Stimulated activated CD4-positive, alpha-beta T cell treated with anti-CD3 and anti-CD28 coated beads, Interleukin-15, amount 100 ng/mL, for 24 hours (primary cell): ENCODE measurements at regions not wholly inside any gene's neighbourhood (a gene's known extent, or its start where the extent isn't known, plus 50 kb on each side); places are given as distances from the start of the nearest gene placed in this dataset.
"Not testable (repeated sequence)": the region's sequence is repeated elsewhere in the genome, so short reads cannot be mapped to it uniquely, and the experiment has no call there.

Experiments used
- DNase-seq: peaks from one replicate; pipeline ENCODE4 v3.0.0-alpha.2; 2020

DNA sequence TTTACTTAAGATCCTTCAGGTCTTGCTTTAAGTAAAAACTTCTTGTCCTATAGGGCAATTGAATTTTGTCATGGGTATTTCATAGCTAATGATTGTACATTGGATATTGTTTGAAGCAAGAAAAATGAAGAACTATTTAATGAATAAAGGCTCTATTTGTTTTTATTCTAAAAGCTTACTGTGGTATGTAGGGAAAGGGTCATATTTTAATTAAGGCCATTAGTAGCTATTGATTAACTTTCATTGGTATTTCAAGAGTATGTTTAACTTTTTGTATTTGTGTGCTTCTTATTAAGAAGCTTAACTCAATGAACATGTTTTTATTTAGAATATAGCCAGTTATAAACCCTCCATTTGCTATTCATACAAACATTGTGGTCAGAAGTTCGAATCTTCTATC, 1951.8 kb upstream of the ADGRL3 start:
- no peak for DNase-seq

DNA sequence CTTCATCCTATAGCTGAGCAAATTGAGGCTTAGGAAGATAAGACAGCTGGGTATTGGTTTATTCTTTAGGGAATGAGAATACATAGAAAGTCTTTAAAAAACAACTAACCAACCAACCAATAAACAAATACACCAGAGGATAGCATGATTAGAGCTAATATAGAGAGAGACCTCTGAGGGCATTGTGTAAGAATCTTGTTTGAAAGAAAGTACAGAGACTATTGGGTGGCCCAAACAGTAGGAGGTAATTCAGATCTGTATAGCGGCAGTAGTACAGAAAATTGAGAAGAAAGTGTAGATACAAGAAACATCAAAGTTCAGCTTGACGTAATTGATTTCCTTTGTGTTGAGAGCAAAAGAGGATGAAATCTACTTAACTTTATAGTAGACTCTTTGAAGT, 1951.0 kb upstream of the ADGRL3 start:
- no peak for DNase-seq

DNA sequence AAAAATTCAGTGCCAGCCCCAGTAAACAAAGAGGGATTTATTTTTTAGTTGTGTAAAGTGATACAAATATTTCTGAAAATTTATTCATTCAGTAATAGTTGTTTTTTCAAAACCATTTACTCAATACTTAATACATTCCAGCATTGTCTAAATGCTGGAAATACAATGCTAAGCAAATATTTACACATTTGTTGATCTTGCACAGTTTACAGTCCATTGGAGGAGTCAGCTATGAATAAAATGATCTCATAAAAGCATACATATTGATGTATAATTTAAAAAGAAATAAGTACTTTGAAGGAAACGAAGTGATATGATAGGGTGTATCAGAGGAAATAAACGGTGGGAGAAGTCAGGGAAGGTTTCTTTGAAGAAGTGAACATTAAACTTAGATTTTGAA, 1942.1 kb upstream of the ADGRL3 start:
- DNase-seq = no peak

DNA sequence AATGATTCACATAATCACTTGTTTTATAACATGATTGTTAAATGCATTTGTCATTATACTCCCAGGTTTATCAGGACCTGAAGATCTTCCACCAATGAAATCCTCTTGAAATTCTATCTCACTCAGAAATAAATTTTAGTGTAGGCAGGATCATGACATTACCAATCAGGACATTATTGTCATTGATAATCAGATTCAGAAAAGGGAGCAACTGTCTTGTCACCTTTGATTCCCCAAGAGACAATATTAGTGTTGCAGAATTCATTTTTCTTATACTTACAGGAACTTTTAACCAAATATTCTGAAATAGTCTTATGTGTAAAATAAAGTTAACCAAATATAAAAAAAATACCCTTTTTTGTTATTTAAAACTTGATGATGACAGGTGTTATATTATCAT, 1892.5 kb upstream of the ADGRL3 start:
- DNase-seq = no peak

DNA sequence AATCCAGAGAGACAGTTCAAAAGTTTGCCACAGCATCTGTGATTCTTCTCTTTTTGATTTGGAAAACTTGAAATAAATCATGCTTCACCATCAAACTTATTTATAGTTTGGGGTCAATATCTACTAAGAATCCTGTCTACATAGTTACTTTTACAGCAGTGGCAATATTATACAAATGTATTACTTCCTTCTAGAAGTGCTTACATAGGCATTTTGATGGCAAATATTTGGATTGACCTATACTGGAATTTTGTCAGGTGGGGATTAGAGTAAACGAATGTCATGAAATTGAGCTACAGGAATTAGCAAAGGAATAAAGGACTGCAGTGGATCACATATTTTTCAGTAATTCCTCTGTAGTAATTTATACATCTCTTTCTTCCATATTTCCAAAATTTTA, 1885.5 kb upstream of the ADGRL3 start:
- DNase-seq = no peak

DNA sequence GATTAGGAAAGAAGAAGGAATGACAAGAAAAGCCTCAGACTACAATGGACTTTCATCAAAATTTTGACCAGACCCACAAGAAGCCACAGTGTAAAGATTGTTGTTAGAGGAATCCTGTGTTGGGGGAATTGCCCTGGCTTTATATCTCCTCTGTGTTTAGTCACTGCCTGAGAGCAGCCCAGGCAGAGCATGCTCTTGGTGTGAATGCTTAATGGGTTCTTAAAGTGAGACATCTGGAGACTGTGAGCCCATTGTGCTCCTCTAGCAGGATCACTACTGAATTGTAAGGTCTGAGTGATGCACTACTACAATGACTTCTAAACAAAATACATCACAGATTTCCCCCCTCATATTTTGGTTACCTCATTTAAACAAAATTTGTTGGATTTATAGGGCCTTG, 1860.5 kb upstream of the ADGRL3 start:
- no peak for DNase-seq

DNA sequence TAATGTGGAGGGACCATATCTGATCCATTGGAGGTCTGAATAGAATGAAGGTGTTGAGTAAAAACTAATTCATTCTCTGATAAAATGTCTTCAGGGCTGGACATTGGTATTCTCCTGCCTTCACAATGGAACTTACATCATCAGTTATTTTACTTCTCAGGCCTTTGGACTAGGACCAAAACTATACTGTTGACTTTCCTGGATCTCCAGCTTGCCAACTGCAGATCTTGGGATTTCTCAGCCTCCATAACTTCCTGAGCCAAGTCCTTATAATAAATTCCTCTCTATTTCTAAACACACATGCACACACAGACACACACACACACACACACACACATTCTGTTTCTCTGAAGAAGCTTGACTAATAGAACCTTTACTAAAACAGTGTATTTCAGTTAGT, 1858.6 kb upstream of the ADGRL3 start:
- no peak for DNase-seq

DNA sequence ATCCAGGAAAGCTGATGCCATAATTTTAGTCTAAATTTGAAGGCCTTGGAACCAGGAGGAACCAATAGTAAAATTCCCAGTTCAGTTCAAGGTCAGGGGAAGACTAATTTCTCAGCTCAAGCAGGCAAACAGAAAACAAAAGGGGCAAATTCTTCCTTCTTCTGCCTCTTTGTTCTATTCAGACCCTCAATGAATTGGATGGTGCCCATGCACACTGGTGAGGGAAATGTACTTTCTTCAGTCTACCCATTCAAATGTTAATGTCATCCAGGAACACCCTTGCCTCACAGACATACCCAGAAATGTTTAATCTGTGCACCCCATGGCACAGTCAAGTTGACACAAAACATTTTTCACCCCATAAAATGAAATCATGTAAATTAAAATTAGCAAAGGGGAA, 1851.2 kb upstream of the ADGRL3 start:
- no peak for DNase-seq

DNA sequence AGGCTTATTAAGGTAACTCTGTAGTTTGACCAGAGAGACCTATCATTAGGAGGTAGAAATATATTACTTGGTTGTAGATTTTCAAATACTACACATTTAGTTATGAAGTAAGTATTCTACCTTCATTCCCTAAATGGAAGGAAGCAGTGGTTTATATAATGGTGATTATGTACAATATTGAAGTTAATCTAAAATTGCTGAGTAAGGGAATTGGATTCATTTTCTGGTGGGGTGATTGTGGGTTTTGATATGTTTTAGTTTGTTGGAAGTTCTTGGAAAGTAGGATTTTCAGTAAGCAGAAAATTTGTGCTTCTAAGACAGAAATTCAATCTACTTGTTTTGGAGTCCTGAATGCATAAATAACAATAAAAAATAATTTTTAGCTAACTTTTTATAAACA, 1830.9 kb upstream of the ADGRL3 start:
- no peak for DNase-seq

DNA sequence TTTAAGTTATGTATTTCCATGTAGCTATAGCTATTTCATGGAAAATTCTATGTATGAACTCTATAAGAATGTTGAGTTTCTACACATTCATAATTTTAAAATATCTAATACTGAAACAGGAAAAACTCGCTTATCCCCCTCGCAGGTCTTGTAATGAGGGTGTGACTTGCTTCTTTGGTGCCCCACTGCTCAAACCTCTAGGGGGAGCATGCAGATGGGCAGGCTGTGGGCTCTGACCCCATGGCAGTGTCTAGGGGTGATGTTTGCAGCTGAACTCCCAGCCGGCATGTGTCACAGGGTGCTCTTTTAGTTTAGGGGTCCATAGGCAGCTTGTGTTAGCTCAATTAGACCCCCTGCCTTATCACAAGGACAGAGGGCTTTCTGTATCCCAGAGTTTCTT, 1825.7 kb upstream of the ADGRL3 start:
- DNase-seq = no peak

DNA sequence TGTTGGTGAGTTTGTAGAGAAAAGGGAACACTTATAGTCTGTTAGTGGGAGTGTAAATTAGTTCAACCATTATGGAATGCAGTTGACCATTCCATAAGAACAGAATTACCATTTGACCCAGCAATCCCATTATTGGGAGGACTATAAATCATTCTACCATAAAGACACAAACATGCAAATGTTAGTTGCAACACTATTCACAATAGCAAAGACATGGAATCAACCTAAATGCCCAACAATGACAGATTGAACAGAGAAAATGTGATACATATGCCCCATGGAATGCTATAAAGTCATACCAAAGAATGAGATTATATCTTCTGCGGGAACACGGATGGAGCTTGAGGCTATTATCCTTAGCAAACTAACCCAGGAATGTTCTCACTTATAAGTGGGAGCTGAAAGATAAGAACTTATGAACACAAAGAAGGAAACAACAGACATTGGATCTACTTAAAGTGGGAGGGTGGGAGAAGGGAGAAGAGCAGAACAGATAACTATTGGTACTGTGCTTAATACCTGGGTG, 1819.2 kb upstream of the ADGRL3 start:
- no peak for DNase-seq

DNA sequence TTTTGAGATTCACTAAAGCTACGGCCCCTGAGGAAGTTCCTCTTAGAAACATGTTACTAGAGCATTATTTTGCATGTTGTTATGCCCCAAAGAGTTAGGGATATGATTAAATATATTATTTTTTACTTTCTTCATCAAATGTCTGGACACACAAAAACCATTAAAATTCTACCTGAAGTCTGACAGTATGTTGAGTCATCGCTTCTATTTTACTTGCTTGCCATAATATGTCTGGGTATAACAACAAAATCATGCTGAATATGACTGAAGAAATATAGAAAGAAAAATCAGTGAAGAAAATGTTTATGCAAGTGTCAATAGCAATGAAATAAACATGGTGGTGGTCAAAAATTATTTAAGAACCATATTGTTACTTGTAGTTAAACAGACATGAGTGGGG, 1818.5 kb upstream of the ADGRL3 start:
- no peak for DNase-seq

DNA sequence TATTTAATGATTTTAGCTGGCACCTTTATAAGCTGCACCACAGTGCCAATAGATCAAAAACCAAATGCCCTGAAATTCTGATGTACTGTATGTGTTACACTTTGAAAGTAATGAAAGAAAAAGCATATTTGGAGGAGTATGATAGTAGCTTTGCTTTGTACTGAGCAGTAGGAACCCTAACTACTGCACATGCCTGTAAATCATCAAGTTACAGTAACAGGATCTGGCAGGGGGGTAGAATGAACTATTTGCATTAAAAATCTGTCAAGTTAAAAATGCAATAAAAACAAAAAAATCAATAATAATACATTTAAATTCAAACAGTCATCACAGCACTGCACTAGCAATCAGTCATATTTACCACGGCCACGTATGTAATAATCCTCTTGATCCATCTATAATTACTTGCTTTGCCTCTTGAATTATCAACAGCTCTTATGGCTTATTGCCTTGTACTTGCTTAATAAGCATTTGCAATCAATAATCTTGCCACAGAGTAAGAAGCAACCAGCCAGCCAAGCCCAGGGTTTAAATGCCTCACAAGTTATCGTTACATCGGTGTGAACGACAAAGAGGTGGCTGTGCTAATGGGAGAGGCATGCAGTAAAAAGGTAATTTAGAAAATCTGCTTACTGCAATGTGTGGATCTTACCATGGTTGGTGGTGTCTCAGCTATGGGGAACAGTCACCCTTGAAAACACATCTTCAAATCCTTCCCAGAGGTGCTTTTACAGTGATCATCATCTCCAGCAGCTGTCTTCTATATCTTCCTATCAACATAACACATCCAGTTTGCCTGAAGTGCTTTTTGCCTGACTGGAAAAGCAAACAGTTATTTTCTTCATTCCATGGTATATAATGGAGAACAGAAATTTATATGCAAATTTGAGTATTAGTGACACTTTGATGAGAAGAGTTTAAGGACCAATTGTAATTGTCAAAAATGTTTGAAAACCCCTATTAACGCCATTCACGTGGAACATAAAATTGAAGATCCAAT, 1812.1 kb upstream of the ADGRL3 start:
- no peak for DNase-seq

DNA sequence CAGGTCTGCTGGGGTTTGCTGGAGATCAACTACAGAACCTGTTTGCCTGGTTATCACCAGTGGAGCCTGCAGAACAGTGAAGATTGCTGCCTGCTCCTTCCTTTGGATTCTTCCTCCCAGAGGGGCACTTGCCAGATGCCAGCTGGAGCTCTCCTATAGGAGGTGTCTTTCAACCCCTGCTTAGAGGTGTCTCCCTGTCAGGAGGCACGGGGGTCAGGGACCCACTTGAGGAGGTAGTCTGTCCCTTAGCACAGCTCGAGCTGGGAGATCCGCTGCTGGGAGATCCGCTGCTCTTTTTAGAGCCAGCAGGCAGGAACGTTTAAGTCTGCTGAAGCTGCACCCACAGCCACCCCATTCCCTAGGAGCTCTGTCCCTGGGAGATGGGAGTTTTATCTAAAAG, 1806.3 kb upstream of the ADGRL3 start:
- no peak for DNase-seq

DNA sequence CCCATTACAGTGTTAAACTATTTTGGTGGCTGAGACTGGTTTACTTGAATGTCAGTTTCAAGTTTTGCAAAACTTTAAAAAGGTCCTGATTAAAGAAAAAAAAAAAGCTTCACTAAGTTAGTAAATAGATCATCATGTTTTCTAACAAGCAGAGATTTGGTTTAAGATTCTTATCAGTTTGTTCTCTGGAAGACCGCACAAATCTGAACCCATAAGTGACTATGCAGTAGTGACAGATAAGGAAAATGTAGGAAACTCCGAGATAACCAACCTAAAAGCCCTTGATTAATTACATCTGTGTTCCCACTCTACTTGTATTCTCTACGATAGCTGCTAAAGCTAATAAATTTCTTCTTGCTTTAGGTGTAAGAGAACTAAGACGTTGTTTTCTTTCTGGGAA, 1799.8 kb upstream of the ADGRL3 start:
- DNase-seq = no peak

DNA sequence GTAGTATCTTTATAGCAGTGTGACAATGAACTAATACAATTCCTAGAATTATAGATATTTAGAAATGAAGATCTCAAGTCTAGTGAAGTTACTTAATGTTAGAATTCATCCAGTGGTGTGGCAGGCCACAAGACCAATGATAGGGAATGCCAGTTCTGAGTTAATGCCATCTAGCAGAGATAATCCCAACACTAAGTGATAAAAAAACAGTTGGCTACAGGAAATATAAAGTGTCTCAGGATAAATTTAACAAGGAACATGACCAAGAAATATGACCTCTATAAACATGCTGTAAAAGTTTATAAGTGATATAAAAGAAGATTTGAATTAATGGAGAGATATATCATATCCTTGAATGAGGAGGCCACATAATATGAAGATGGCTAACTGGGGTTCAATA, 1790.5 kb upstream of the ADGRL3 start:
- DNase-seq = no peak

DNA sequence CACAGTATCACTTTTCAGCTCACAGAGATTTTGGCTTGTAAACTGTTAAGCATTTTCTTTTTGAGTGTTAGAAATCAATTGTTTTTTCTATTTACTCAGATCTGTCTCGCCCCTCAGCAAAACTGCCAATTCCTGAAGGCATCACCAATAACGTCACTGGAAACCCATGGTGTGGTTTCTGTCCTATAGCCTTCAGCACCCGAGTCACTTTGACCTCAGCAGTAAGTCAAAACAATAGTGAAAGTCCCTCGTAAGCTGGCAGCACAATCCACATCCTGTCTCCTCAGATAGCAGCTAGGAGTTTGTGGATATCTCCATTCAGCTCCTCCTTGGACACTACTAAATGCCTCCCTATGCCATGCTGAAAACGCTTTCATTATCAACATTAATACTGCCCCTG, 1787.4 kb upstream of the ADGRL3 start:
- DNase-seq = no peak

DNA sequence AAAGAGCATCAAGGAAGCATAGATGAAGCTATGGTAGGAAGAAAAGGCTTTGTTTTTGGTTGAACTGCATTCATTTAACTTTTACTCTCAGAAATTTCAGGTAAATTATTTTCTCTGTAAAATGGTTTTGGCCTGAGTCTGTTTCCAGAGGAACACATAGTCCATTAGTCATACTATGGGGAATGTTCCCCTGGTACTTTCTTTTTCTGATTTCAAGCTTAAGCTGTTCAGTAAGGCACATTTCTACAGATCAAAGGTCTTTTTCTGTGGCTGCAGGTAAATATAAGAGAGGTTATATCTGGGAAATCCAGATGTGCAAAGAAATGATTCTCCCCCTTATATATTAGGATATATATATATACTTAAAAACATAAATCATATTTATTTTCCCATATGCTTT, 1744.4 kb upstream of the ADGRL3 start:
- DNase-seq = no peak

DNA sequence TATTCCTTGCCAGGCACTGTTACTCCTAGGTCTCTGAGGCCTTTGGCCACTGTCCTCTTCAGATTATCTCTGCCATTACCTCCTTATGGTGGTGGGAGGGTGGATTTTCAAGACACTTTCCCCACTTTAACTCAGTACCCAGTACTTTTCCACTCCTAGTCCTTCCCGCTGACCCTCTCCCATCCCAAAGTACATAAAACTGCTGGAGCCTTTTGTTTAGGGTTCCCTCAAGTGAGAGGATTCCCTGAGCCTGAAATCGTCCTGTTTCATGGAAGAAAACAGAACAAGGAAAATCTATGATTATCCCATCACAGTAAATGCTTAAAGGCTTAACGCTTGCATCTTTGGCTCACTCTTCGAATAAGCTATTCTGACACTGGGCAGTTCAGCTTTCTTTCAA, 1742.5 kb upstream of the ADGRL3 start:
- DNase-seq = no peak

DNA sequence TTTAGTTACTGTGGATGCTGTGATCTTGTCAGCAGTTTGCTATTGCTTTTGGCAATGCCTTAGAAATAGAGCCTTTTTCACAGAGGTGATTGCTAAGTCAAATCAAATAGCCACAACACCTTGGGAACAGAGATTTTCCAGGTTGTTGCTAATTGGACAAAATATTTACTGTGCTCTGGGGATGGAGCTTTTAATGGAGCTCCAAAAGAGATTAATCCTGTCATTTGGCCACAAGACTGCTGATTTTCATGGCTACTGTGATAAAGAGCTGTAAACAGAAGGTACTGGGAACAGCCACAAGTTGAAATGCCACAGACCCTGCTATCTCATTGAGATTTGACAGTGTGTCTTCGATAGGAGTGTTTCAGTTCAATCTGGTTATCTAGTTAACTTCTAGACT, 1715.2 kb upstream of the ADGRL3 start:
- DNase-seq = no peak

DNA sequence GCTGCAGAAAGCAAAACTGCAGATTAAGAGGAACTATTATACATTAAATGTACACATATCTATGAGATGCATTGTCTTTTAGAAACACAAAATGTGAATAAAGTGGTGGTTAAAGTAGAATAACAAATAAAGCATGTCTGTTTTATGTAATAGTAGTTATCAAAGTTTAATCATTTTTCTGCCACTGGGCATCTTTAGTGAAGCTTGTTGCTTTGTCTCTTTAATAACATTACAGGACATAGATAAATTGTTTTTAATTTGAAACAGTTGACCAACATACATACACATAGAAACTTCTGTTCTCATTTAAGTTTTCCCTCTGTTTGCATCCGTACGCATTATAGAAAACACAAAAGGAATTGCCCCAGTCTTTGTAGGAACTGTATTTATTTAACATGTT, 1700.0 kb upstream of the ADGRL3 start:
- no peak for DNase-seq

DNA sequence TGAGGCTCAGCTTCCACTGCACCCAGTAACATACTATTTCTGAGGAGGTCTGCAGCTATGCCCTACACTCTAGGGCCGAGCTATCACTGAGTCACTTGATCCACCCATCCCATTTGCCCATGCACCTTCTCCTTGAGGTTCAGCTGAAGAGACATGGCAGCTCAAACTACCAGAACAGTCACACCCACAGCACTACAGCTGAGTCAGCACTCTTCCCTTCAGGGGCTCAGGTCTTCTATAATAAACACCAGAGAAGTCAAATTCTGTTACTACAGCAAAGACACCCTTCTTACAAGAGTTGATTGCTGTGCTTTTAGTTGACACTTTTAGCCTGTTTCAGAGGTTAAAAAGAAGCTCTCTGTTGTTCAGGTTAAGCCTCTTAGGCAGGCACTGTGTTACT, 1696.4 kb upstream of the ADGRL3 start:
- DNase-seq = no peak

DNA sequence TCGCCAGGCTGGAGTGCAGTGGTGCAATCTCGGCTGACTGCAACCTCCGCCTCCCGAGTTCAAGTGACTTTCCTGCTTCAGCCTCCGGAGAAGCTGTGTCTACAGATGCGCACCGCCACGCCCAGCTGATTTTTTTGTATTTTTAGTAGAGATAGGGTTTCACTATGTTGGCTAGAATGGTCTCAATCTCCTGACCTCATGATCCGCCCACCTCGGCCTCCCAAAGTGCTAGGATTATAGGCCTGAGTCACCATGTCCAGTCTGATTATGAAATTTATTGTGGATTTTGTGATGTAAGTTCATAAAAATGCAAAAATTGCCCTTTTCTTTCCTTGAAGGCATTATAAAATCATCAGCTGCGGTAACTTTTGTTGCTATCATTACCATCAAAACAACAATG, 1688.3 kb upstream of the ADGRL3 start:
- not testable (repeated sequence) for DNase-seq

DNA sequence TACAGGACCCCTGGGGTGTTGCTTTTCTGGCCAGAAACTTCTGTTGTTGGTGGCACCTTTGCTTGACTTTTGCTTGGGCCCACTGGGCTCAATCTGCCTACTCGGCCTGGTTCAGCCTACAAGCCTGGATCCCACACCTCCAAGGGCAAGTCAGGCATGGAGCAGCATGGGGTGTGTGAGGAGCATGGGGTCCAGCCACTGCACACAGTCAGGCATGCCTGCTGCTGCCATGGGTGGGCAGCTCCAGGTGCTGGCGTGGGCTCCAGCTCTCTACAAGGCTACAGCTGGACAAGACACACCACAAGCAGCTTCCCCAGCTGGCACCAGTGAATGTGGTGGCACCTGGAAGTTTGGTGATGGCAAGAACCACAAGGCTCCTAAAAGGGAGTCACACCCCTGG, 1683.1 kb upstream of the ADGRL3 start:
- DNase-seq = no peak
